K562 (cell line): ENCODE measurements at regions not wholly inside any gene's neighbourhood (a gene's known extent, or its start where the extent isn't known, plus 50 kb on each side); places are given as distances from the start of the nearest gene placed in this dataset.

Experiments
- ATAC-seq: fragments of 200-7000 bp; cut with Tn5 transposase; 3 replicates; pipeline ENCODE4 v1.9.1; 2020; ENCODE audit warnings: moderate library complexity
- BruUV-seq: library from RNA; stranded (reverse); fragments of 400-500 nt; replicated peaks from 2 replicates; lab custom pipeline; 2021; lab: Mats Ljungman, UMichigan
- CTCF ChIA-PET: fragments of 300-600 bp; formaldehyde crosslinking; extraction: SDS; loops from one replicate; lab custom pipeline; 2021; ENCODE audit warnings: low intra/inter-chr PET ratio; lab: Yijun Ruan, JAX
- POLR2A ChIA-PET: fragments of 300-600, 350-650 bp; sonication (Branson Sonifier 250); formaldehyde crosslinking; extraction: SDS; loops from one replicate; lab custom pipeline; 2021; ENCODE audit warnings: antibody characterized with exemption, inconsistent platforms; lab: Yijun Ruan, JAX
- DNase-seq, 4 experiments: peaks; one replicate each; pipeline versions ENCODE4 v3.0.0 to v3.0.0-alpha.2; 2011 to 2018; ENCODE audit warnings: low spot score in 3 of 4, mixed read lengths in 3 of 4; ENCODE audit errors: extremely low read depth in 1 of 4
- FAIRE-seq: peaks from 2 replicates; lab custom pipeline; 2011; peaks lifted over from hg19 to GRCh38; lab: Jason Lieb, UNC
- H2AFZ ChIP-seq: 2 replicates; pipeline ENCODE4 v1.6.0; 2011; ENCODE audit warnings: low read depth, low read length, control low read depth, inconsistent platforms
- H3K27ac ChIP-seq: fragments of 200-600 bp; 3 replicates; pipeline ENCODE4 v1.8.0; 2011; ENCODE audit warnings: low read depth, mild to moderate bottlenecking, control low read depth, inconsistent platforms, low read length, moderate library complexity, mixed read lengths; ENCODE audit errors: extremely low read depth
- H3K27me3 ChIP-seq, 2 experiments: fragments of 300-600 bp in 1 of 2; 2 replicates in 1 of 2; 3 replicates in 1 of 2; pipeline versions ENCODE4 v1.6.0 to v1.8.0; 2011; ENCODE audit warnings: inconsistent platforms in 2 of 2, low read length in 2 of 2, mild to moderate bottlenecking in 1 of 2, mixed read lengths in 1 of 2, moderate library complexity in 1 of 2; ENCODE audit not compliant: control insufficient read depth in 2 of 2, insufficient read depth in 2 of 2
- H3K36me3 ChIP-seq: fragments of 300-600 bp; 3 replicates; pipeline ENCODE4 v1.8.0; 2011; ENCODE audit warnings: mild to moderate bottlenecking, low read length, inconsistent platforms; ENCODE audit not compliant: control insufficient read depth, insufficient read depth
- H3K4me1 ChIP-seq, 2 experiments: fragments of 200-600 bp in 1 of 2; replicated peaks in 1 of 2; 2 replicates in 1 of 2; 3 replicates in 1 of 2; pipeline versions ENCODE4 v1.5.1 to v1.8.0; 2011; ENCODE audit warnings: inconsistent platforms in 2 of 2, low read length in 2 of 2, mild to moderate bottlenecking in 1 of 2, mixed read lengths in 1 of 2, moderate library complexity in 1 of 2; ENCODE audit not compliant: control insufficient read depth in 2 of 2, insufficient read depth in 2 of 2
- H3K4me2 ChIP-seq: 2 replicates; pipeline ENCODE4 v1.6.1; 2011; ENCODE audit warnings: low read length, control low read depth, inconsistent platforms, mixed read lengths; ENCODE audit not compliant: insufficient read depth
- H3K4me3 ChIP-seq: fragments of 200-600 bp; sonication (generic), shearing (Covaris generic); 2 replicates; pipeline ENCODE4 v1.5.1; 2016; ENCODE audit warnings: control low read depth, inconsistent platforms
- H3K79me2 ChIP-seq: fragments of 200-600 bp; 3 replicates; pipeline ENCODE4 v1.8.0; 2011; ENCODE audit warnings: low read length, inconsistent platforms; ENCODE audit not compliant: control insufficient read depth, insufficient read depth
- H3K9ac ChIP-seq, 2 experiments: 2 replicates each; pipeline versions ENCODE4 v1.6.0 to v1.6.1; 2011; ENCODE audit warnings: low read depth in 2 of 2, low read length in 2 of 2, control low read depth in 1 of 2, inconsistent platforms in 1 of 2, mild to moderate bottlenecking in 1 of 2, mixed read lengths in 1 of 2; ENCODE audit not compliant: insufficient read depth in 1 of 2
- H3K9me1 ChIP-seq: one replicate; pipeline ENCODE4 v1.6.0; 2011; ENCODE audit warnings: inconsistent platforms, mild to moderate bottlenecking, low read length, moderate library complexity; ENCODE audit not compliant: control insufficient read depth, insufficient read depth
- H3K9me3 ChIP-seq: replicated peaks from 2 replicates; pipeline ENCODE4 v1.5.1; 2011; ENCODE audit warnings: low read depth, low read length, inconsistent platforms; ENCODE audit not compliant: control insufficient read depth, insufficient read depth
- H4K20me1 ChIP-seq: replicated peaks from 2 replicates; pipeline ENCODE4 v1.6.1; 2011; ENCODE audit warnings: low read length, inconsistent platforms, mixed read lengths; ENCODE audit not compliant: control insufficient read depth, insufficient read depth
- DACH1 ChIP-seq: fragments of 450-650 bp; IDR thresholded peaks from 2 replicates; pipeline ENCODE4 v1.6.1; 2018; ENCODE audit not compliant: partially characterized antibody
- PHF21A ChIP-seq: fragments of 450-650 bp; IDR thresholded peaks from 2 replicates; pipeline ENCODE4 v1.6.1; 2017; ENCODE audit warnings: low read depth, borderline replicate concordance
- PHTF2 ChIP-seq: fragments of 250-450 bp; sonication (Bioruptor Pico); IDR thresholded peaks from 2 replicates; pipeline ENCODE4 v1.5.0; 2021; ENCODE audit warnings: mild to moderate bottlenecking
- PRMT5 ChIP-seq: sonication (generic); formaldehyde crosslinking; IDR thresholded peaks from 2 replicates; pipeline ENCODE4 v1.5.0; 2020; ENCODE audit warnings: missing genetic modification reagents
- RAD21 ChIP-seq, 2 experiments: fragments of 250-450 bp in 1 of 2; fragments of 450-650 bp in 1 of 2; sonication (Bioruptor Pico) in 1 of 2; formaldehyde crosslinking in 1 of 2; IDR thresholded peaks in 1 of 2; conservative IDR thresholded peaks in 1 of 2; 2 replicates each; pipeline versions ENCODE4 v1.4.0 to v1.8.0; 2020 to 2022; ENCODE audit warnings: mild to moderate bottlenecking in 2 of 2, moderate library complexity in 1 of 2
- SMC3 ChIP-seq: conservative IDR thresholded peaks from 2 replicates; pipeline ENCODE4 v1.6.1; 2011; ENCODE audit warnings: low read depth, low read length, improper control_type of control experiment; ENCODE audit not compliant: insufficient read depth
- STAG1 ChIP-seq: sonication (generic); formaldehyde crosslinking; IDR thresholded peaks from 2 replicates; pipeline ENCODE4 v1.5.0; 2020; ENCODE audit warnings: missing genetic modification reagents, borderline replicate concordance
- ZC3H8 ChIP-seq: fragments of 450-650 bp; IDR thresholded peaks from 2 replicates; pipeline ENCODE4 v1.6.1; 2017
- ZFP36 ChIP-seq: fragments of 150-350 bp; IDR thresholded peaks from 2 replicates; pipeline ENCODE4 v1.6.1; 2018; ENCODE audit warnings: low read length, low read depth; ENCODE audit not compliant: partially characterized antibody
- ZNF165 ChIP-seq: fragments of 250-450 bp; sonication (Bioruptor Pico); IDR thresholded peaks from 2 replicates; pipeline ENCODE4 v1.4.0; 2020; ENCODE audit warnings: borderline replicate concordance
- WGBS: fragments of 100-300 bp; shearing (Covaris generic); methylation state at CpG from one replicate; pipeline ENCODE4 v1.1.6; 2016; ENCODE audit warnings: low coverage, mixed read lengths; ENCODE audit not compliant: insufficient coverage; ENCODE audit errors: missing lambda C conversion rate; 5-methylcytosine and 5-hydroxymethylcytosine counted together
- in situ Hi-C: fragments of 300-500 bp; cut with MboI; formaldehyde crosslinking; loops from 4 replicates; pipeline ENCODE4 v1.15.0; 2018; ENCODE audit warnings: inconsistent platforms, mixed read lengths
- intact Hi-C: fragments of 100-400 bp; cut with micrococcal nuclease; formaldehyde crosslinking; loops from 2 replicates; pipeline ENCODE4 v1.14.2; 2022
- TF ChIP-seq, protein P1 (sequence below), 3 experiments: IDR thresholded peaks in 2 of 3; conservative IDR thresholded peaks in 1 of 3; 2 replicates each; pipeline ENCODE4 v1.5.1; 2011 to 2012; ENCODE audit warnings: low read length in 3 of 3, mild to moderate bottlenecking in 3 of 3, control low read depth in 2 of 3, improper control_type of control experiment in 1 of 3, inconsistent platforms in 1 of 3, low read depth in 1 of 3, mixed read lengths in 1 of 3, moderate library complexity in 1 of 3; ENCODE audit not compliant: insufficient read depth in 2 of 3
- TF ChIP-seq, protein P2 (sequence below): fragments of 450-650 bp; formaldehyde crosslinking; IDR thresholded peaks from 2 replicates; pipeline ENCODE4 v1.4.0; 2020; ENCODE audit warnings: mild to moderate bottlenecking, mixed read lengths
- TF ChIP-seq, protein P3 (sequence below): fragments of 200-400 bp; formaldehyde crosslinking; IDR thresholded peaks from 2 replicates; pipeline ENCODE4 v1.6.1; 2017; ENCODE audit warnings: mild to moderate bottlenecking, low read depth, low read length, moderate library complexity

DNA sequence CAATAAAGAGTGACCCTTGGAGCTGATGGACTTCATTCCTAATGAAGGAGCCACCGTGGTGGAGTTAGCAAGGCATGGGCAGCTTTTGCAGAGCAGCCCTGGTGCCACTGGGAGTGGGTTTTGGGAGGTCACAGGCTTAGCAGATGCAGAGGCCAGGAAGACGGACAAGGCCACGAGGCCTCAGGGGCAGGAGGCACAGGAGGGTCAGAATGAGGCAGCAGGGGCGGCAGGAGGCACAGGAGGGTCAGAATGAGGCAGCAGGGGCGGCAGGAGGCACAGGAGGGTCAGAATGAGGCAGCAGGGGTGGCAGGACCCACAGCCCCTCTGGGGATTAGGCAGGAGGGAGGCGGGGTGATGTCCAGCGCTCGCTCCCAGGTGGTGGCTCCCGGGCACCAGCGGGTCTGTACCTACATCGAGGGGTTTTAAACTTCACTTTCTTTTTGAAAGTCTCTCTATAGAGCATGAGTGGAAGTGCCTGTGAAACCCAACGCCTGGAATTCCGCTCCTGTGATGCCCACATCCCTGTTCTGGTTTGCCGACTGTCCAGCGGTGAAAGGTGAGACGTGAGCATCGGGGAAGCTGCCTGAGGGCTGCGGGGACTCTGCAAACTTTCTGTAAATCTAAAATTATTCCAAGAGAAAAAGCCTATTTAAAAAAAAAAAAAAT lies 521.6 kb downstream of the BRD1 start (continued):
- no peak for TF ChIP-seq ZNF165 (CRISPR knock-in tag)
- TF ChIP-seq PRMT5 (CRISPR knock-in tag) = no peak

DNA sequence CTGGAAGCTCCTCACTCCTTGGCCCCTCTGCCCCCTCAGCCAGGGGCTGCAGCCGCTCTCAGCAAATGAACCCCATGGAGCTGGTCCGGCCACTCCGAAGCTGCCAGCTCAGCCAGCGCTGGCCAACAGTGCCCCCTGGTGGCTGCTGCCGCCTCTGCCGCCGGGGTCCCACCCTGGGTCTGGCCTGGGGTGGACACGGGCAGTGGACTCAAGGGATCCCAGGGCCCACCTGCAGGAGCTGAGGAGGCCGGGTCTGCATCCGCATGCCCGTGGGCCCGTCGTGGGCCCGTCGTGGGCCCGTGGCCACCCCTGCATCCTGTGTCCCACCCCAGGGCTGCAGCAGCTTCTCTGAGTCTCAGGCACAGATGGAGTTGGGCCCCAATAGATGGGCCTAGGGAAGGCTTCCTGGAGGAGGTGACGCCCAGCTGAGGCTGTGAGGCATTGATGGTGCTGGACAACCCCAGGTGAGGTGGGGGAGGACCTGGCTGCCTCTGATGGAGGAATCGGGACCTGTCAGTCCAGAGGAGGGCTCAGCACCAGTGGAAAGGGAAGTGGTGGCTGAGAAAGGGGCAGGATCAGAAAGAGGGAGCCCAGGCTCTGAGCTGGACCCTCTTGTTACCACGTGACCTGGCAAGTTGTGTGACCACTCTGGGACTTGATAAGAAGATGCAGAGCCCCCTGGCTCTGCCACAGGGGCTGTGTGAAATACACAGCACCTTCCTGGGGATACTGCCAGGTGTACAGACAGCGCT lies 522.3 kb downstream of the BRD1 start:
- no peak overlapping the region for H3K4me3 ChIP-seq
- CTCF ChIA-PET = interaction anchor here (1.2 kb wide), 1 partner anchor 362 kb away, joined by 3 read pairs; no protein-coding TSS in a partner anchor
- H3K79me2 ChIP-seq = no peaks in the 10 kb centered on the region
- no peak overlapping the region for H3K27ac ChIP-seq
- no peak overlapping the region for H3K9ac ChIP-seq
- DNase-seq (peak; percentile 60 to 75 (median 68)), ATAC-seq (peak; percentile 98), FAIRE-seq (no peak)
- BruUV-seq = no TSS peak
- in situ Hi-C loops (loop anchor here (25.0 kb wide), 1 partner anchor 268 kb away; no protein-coding TSS in a partner anchor), intact Hi-C loops (loop anchor here (1.0 kb wide), 1 partner anchor 259 kb away; no protein-coding TSS in a partner anchor)
- H4K20me1 ChIP-seq = no peaks in the 10 kb centered on the region
- H3K9me1 ChIP-seq = no peaks in the 10 kb centered on the region
- peaks cover 0 to 38% of the 10 kb centered on the region in 2 experiments; a peak in 2 of 5 replicates for H3K27me3 ChIP-seq
- 0% methylated on average over 6 of the region's 20 CpGs for WGBS
- H3K4me2 ChIP-seq = no peak overlapping the region
- H2AFZ ChIP-seq = no peak overlapping the region
- H3K9me3 ChIP-seq = no peaks in the 10 kb centered on the region
- H3K4me1 ChIP-seq = peaks cover 0 to 9% of the 10 kb centered on the region in 2 experiments; a peak in 2 of 5 replicates
- POLR2A ChIA-PET = interaction anchor here (0.6 to 1.0 kb wide), 3 partner anchors 15 to 259 kb away, joined by 3 to 5 read pairs (median 3); no protein-coding TSS in a partner anchor
- H3K36me3 ChIP-seq = no peaks in the 10 kb centered on the region
- no peak for TF ChIP-seq ZC3H8
- TF ChIP-seq ZFP36 = peak; percentile 73
- TF ChIP-seq, protein P1, sequence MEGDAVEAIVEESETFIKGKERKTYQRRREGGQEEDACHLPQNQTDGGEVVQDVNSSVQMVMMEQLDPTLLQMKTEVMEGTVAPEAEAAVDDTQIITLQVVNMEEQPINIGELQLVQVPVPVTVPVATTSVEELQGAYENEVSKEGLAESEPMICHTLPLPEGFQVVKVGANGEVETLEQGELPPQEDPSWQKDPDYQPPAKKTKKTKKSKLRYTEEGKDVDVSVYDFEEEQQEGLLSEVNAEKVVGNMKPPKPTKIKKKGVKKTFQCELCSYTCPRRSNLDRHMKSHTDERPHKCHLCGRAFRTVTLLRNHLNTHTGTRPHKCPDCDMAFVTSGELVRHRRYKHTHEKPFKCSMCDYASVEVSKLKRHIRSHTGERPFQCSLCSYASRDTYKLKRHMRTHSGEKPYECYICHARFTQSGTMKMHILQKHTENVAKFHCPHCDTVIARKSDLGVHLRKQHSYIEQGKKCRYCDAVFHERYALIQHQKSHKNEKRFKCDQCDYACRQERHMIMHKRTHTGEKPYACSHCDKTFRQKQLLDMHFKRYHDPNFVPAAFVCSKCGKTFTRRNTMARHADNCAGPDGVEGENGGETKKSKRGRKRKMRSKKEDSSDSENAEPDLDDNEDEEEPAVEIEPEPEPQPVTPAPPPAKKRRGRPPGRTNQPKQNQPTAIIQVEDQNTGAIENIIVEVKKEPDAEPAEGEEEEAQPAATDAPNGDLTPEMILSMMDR (IDR thresholded peaks at IDR 0.05 in 2 of 3, conservative IDR thresholded peaks at IDR 0.05 in 1 of 3; ENCODE audit: insufficient read depth in 2 of 3, low read depth in 1 of 3, low read length in 3 of 3) = peak; percentile 76 to 88 (median 76)
- TF ChIP-seq, protein P2, sequence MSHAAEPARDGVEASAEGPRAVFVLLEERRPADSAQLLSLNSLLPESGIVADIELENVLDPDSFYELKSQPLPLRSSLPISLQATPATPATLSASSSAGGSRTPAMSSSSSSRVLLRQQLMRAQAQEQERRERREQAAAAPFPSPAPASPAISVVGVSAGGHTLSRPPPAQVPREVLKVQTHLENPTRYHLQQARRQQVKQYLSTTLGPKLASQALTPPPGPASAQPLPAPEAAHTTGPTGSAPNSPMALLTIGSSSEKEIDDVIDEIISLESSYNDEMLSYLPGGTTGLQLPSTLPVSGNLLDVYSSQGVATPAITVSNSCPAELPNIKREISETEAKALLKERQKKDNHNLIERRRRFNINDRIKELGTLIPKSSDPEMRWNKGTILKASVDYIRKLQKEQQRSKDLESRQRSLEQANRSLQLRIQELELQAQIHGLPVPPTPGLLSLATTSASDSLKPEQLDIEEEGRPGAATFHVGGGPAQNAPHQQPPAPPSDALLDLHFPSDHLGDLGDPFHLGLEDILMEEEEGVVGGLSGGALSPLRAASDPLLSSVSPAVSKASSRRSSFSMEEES (CRISPR knock-in tag) = 0 out of 2 replicates have a peak, but pooled peaks have one; percentile 5
- no peak for TF ChIP-seq PHTF2 (CRISPR knock-in tag)
- no peak for TF ChIP-seq PHF21A
- peak; percentile 59 to 85 for TF ChIP-seq RAD21 (CRISPR knock-in tag; conservative IDR thresholded peaks at IDR 0.05 in 1 of 2, IDR thresholded peaks at IDR 0.05 in 1 of 2)
- TF ChIP-seq, protein P3, sequence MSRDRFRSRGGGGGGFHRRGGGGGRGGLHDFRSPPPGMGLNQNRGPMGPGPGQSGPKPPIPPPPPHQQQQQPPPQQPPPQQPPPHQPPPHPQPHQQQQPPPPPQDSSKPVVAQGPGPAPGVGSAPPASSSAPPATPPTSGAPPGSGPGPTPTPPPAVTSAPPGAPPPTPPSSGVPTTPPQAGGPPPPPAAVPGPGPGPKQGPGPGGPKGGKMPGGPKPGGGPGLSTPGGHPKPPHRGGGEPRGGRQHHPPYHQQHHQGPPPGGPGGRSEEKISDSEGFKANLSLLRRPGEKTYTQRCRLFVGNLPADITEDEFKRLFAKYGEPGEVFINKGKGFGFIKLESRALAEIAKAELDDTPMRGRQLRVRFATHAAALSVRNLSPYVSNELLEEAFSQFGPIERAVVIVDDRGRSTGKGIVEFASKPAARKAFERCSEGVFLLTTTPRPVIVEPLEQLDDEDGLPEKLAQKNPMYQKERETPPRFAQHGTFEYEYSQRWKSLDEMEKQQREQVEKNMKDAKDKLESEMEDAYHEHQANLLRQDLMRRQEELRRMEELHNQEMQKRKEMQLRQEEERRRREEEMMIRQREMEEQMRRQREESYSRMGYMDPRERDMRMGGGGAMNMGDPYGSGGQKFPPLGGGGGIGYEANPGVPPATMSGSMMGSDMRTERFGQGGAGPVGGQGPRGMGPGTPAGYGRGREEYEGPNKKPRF = no peak
- peak; percentile 69; the same call in 1 of the 2 replicates for TF ChIP-seq STAG1 (CRISPR knock-in tag)
- TF ChIP-seq SMC3 = peak; percentile 89
- no peak for TF ChIP-seq DACH1
